BJ (cell line): ENCODE measurements at regions not wholly inside any gene's neighbourhood (a gene's known extent, or its start where the extent isn't known, plus 50 kb on each side); places are given as distances from the start of the nearest gene placed in this dataset.

Source experiments
- CTCF ChIA-PET: fragments of 350-600 bp; formaldehyde crosslinking; extraction: SDS; loops from one replicate; lab custom pipeline; 2021; ENCODE audit warnings: antibody characterized with exemption, inconsistent platforms; lab: Yijun Ruan, JAX
- POLR2A ChIA-PET: fragments of 300-600 bp; sonication (Branson Sonifier 250); formaldehyde crosslinking; extraction: SDS; loops from one replicate; lab custom pipeline; 2021; ENCODE audit warnings: antibody characterized with exemption; lab: Charles Lee
- DNase-seq: peaks from one replicate; pipeline ENCODE4 v3.0.0-alpha.2; 2011; ENCODE audit warnings: low read depth
- H3K27me3 ChIP-seq: 2 replicates; pipeline ENCODE4 v1.6.0; 2011; ENCODE audit warnings: low read length; ENCODE audit not compliant: control insufficient read depth, insufficient read depth
- H3K36me3 ChIP-seq: 2 replicates; pipeline ENCODE4 v1.5.1; 2011; ENCODE audit warnings: low read length; ENCODE audit not compliant: control insufficient read depth, insufficient read depth
- H3K4me3 ChIP-seq: 2 replicates; pipeline ENCODE4 v1.5.1; 2011; ENCODE audit warnings: low read depth, mild to moderate bottlenecking, control low read depth, low read length
- TF ChIP-seq, protein P1 (sequence below): IDR thresholded peaks from 2 replicates; pipeline ENCODE4 v1.5.1; 2011; ENCODE audit warnings: low read depth, mild to moderate bottlenecking, control low read depth, inconsistent platforms, low read length, moderate library complexity; ENCODE audit not compliant: insufficient read depth

- CTCF ChIA-PET, result no interaction called here
- no peak for DNase-seq
- no peaks in the 10 kb centered on the region for H3K36me3 ChIP-seq
- no peaks in the 10 kb centered on the region for H3K27me3 ChIP-seq
- POLR2A ChIA-PET, result no interaction called here
- no peak overlapping the region for H3K4me3 ChIP-seq
- TF ChIP-seq, protein P1, sequence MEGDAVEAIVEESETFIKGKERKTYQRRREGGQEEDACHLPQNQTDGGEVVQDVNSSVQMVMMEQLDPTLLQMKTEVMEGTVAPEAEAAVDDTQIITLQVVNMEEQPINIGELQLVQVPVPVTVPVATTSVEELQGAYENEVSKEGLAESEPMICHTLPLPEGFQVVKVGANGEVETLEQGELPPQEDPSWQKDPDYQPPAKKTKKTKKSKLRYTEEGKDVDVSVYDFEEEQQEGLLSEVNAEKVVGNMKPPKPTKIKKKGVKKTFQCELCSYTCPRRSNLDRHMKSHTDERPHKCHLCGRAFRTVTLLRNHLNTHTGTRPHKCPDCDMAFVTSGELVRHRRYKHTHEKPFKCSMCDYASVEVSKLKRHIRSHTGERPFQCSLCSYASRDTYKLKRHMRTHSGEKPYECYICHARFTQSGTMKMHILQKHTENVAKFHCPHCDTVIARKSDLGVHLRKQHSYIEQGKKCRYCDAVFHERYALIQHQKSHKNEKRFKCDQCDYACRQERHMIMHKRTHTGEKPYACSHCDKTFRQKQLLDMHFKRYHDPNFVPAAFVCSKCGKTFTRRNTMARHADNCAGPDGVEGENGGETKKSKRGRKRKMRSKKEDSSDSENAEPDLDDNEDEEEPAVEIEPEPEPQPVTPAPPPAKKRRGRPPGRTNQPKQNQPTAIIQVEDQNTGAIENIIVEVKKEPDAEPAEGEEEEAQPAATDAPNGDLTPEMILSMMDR, result no peak
Measured at GRCh38 chr1:82160036-82160435, 359.3 kb downstream of the ADGRL2 start.

- no peak for DNase-seq
- no peak overlapping the region for H3K4me3 ChIP-seq
- CTCF ChIA-PET, result no interaction called here
- TF ChIP-seq, protein P1, result no peak
- H3K27me3 ChIP-seq, result no peaks in the 10 kb centered on the region
- POLR2A ChIA-PET, result no interaction called here
- no peaks in the 10 kb centered on the region for H3K36me3 ChIP-seq
Measured at GRCh38 chr1:82158981-82159380, 358.2 kb downstream of the ADGRL2 start.

DNA sequence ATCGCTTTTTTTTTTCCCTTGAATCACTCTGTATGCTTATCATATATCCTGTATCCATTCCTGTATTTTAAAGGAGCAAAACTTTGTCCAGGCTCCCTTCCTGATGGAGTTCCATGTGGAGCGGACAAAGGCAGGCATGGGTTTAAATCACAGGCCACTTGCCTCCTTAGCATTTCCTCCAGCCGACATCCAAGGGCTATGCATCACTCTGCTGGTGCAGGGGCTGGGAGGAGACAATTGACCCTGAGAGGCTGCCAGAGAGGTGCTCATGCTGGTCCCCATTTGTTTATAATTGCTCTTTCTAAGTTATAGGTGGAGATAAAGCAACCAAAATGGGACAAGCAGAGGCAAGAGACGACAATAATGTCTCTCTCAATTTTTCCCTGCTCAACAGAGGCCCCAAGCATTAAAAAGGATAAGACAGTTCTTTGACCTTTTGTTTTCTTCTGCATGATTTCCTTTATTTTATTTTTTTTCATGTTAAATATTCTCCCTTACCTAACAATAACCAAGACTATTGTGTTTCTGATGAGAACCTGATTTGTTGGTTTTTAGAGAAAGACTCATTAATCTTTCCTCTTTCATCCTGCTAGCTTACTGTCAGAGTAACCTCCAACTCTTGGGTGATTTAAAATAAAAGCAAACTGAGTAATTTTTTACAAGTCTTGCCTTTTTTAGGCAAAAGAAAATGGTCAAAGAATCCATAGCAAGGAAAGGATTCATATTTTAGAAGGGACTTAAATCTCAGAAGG, 353.7 kb downstream of the ADGRL2 start:
- ChIA-PET CTCF (no interaction called here), POLR2A (no interaction called here)
- no peak for DNase-seq
- TF ChIP-seq, protein P1, result no peak
- Histone ChIP-seq H3K4me3 (no peak overlapping the region), H3K36me3 (no peaks in the 10 kb centered on the region), H3K27me3 (no peaks in the 10 kb centered on the region)

DNA sequence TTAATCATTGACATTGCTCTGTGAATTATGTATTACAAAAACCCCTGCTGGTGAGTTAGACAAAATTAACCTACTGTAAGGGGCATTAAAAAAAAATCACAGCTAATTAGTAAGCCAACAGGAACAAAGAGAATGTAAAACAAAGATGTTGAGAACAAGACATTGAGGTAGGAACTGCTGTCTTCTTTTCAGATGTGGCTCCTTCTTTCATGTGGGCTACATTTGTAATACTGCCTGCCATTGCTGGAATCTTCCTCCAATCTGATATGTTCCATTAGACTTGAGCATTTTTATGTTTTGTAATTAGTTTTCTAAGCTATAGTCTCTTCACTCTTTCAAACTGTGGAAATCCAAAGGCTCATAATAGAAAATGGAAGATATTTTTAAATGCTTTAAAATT, 353.0 kb downstream of the ADGRL2 start:
- Histone ChIP-seq H3K36me3 (no peaks in the 10 kb centered on the region), H3K27me3 (no peaks in the 10 kb centered on the region), H3K4me3 (no peak overlapping the region)
- TF ChIP-seq, protein P1, result no peak
- no peak for DNase-seq
- CTCF ChIA-PET, result no interaction called here
- POLR2A ChIA-PET, result no interaction called here

DNA sequence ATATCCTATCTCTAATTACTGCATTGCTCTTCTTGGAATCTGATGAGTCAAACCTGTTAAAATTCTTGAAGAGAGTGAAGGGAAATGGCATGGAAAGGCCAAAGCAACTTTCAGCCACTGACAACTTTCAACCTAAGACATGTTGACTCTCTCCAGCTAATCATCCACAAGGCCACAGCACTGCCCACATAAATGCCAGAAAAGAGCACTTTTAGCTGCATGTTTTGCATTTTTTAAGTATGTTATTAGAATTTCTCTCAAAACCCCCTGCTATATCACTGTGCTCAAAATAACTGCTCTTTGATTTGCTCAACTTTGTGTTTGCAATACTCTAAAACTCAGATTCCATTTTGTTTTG, 352.5 kb downstream of the ADGRL2 start:
- CTCF ChIA-PET, result no interaction called here

More for the DNA sequence above, 352.5 kb downstream of the ADGRL2 start:
- Histone ChIP-seq H3K4me3 (no peak overlapping the region), H3K36me3 (no peaks in the 10 kb centered on the region), H3K27me3 (no peaks in the 10 kb centered on the region)
- TF ChIP-seq, protein P1, result no peak
- POLR2A ChIA-PET, result no interaction called here
- peak; percentile 39 for DNase-seq
